SK-N-SH (cell line): ENCODE measurements at regions not wholly inside any gene's neighbourhood (a gene's known extent, or its start where the extent isn't known, plus 50 kb on each side); places are given as distances from the start of the nearest gene placed in this dataset.

Experiments
- CTCF ChIP-seq: fragments of 200-600 bp; sonication (generic); IDR thresholded peaks from 2 replicates; pipeline ENCODE4 v1.6.1; 2017; ENCODE audit warnings: antibody characterized with exemption, mild to moderate bottlenecking, moderate library complexity
- JUND ChIP-seq: IDR thresholded peaks from 2 replicates; pipeline ENCODE4 v1.4.0; 2012
- MXI1 ChIP-seq: IDR thresholded peaks from 2 replicates; pipeline ENCODE4 v1.6.1; 2012; ENCODE audit warnings: mild to moderate bottlenecking, low read depth, low read length, improper control_type of control experiment
- POLR2AphosphoS5 ChIP-seq: IDR thresholded peaks from 2 replicates; pipeline ENCODE4 v1.6.1; 2012; ENCODE audit warnings: low read depth, low read length

GRCh38 chr1:30404341-30404740, 319.0 kb downstream of the MATN1 start:
- TF ChIP-seq CTCF, result no peak
- TF ChIP-seq JUND, result no peak
- no peak for TF ChIP-seq POLR2AphosphoS5
- no peak for TF ChIP-seq MXI1
